ENCODE measurements at regions not wholly inside any gene's neighbourhood (a gene's known extent, or its start where the extent isn't known, plus 50 kb on each side); places are given as distances from the start of the nearest gene placed in this dataset.

- TF ChIP-seq CTCF (conservative IDR thresholded peaks at IDR 0.05; ENCODE audit: low read length) (no peak), EZH2phosphoT487 (IDR thresholded peaks at IDR 0.05; ENCODE audit: borderline replicate concordance, low read depth, low read length) (no peak)
Measured at GRCh38 chr6:80464901-80465300, 358.4 kb downstream of the BCKDHB start.
